ENCODE measurements at regions not wholly inside any gene's neighbourhood (a gene's known extent, or its start where the extent isn't known, plus 50 kb on each side); places are given as distances from the start of the nearest gene placed in this dataset.

- DNase-seq (ENCODE audit: low read depth) = no peak
Measured at GRCh38 chr20:63115651-63116411, 100.1 kb downstream of the YTHDF1 start.

GRCh38 chr20:63114693-63115311, 101.1 kb downstream of the YTHDF1 start:
- DNase-seq (ENCODE audit: low read depth) = no peak

- no peak for DNase-seq (ENCODE audit: low read depth)
Measured at GRCh38 chr20:63114006-63114692, 101.8 kb downstream of the YTHDF1 start.

- no peak for DNase-seq (ENCODE audit: low read depth)
Measured at GRCh38 chr20:63112491-63113219, 103.3 kb downstream of the YTHDF1 start.

GRCh38 chr20:63108247-63108646, 101.5 kb upstream of the BHLHE23 start:
- no peak for DNase-seq (ENCODE audit: low read depth)

GRCh38 chr20:63107449-63108200, 100.9 kb upstream of the BHLHE23 start:
- DNase-seq (ENCODE audit: low read depth) = no peak

GRCh38 chr20:63106765-63107448, 100.1 kb upstream of the BHLHE23 start:
- no peak for DNase-seq (ENCODE audit: low read depth)

- DNase-seq (ENCODE audit: low read depth) = no peak
Measured at GRCh38 chr20:63106108-63106764, 99.5 kb upstream of the BHLHE23 start.

- no peak for DNase-seq (ENCODE audit: low read depth)
Measured at GRCh38 chr20:63105211-63106107, 98.7 kb upstream of the BHLHE23 start.

- DNase-seq (ENCODE audit: low read depth) = no peak
Measured at GRCh38 chr20:63104312-63105181, 97.8 kb upstream of the BHLHE23 start.

GRCh38 chr20:63103402-63104311, 96.9 kb upstream of the BHLHE23 start:
- DNase-seq (ENCODE audit: low read depth) = no peak

GRCh38 chr20:63102721-63103375, 96.1 kb upstream of the BHLHE23 start:
- DNase-seq (ENCODE audit: low read depth) = peak; percentile 26

GRCh38 chr20:63101781-63102720, 95.3 kb upstream of the BHLHE23 start:
- peak; percentile 58 for DNase-seq (ENCODE audit: low read depth)

- DNase-seq (ENCODE audit: low read depth) = no peak
Measured at GRCh38 chr20:63100926-63101699, 94.3 kb upstream of the BHLHE23 start.
